HEK293 (cell line): ENCODE measurements at regions not wholly inside any gene's neighbourhood (a gene's known extent, or its start where the extent isn't known, plus 50 kb on each side); places are given as distances from the start of the nearest gene placed in this dataset.

ENCODE experiments used
- CTCF ChIP-seq: fragments of 450-650 bp; formaldehyde crosslinking; IDR thresholded peaks from 2 replicates; pipeline ENCODE4 v1.5.1; 2016; ENCODE audit warnings: missing biosample characterization, missing genetic modification characterization
- HOXD13 ChIP-seq: sonication (generic); formaldehyde crosslinking; IDR thresholded peaks from 2 replicates; pipeline ENCODE4 v1.8.0; 2022; ENCODE audit warnings: missing genetic modification reagents, borderline replicate concordance
- KLF9 ChIP-seq: fragments of 450-650 bp; formaldehyde crosslinking; IDR thresholded peaks from 2 replicates; pipeline ENCODE4 v1.5.1; 2016; ENCODE audit warnings: missing biosample characterization, missing genetic modification characterization, low read depth
- PBX3 ChIP-seq: sonication (generic); formaldehyde crosslinking; IDR thresholded peaks from 2 replicates; pipeline ENCODE4 v1.8.1; 2022; ENCODE audit warnings: mild to moderate bottlenecking, moderate library complexity, missing genetic modification reagents
- YY1 ChIP-seq: fragments of 450-650 bp; formaldehyde crosslinking; IDR thresholded peaks from 2 replicates; pipeline ENCODE4 v1.5.1; 2018; ENCODE audit warnings: missing biosample characterization, missing genetic modification characterization
- ZBTB7A ChIP-seq: fragments of 450-650 bp; formaldehyde crosslinking; IDR thresholded peaks from 2 replicates; pipeline ENCODE4 v1.5.1; 2016; ENCODE audit warnings: low read depth, missing biosample characterization, missing genetic modification characterization
- ZNF274 ChIP-seq, 2 experiments: fragments of 200-500 bp in 1 of 2; fragments of 450-650 bp in 1 of 2; sonication (Bioruptor generic) in 1 of 2; formaldehyde crosslinking in 1 of 2; IDR thresholded peaks; 2 replicates each; pipeline versions ENCODE4 v1.5.1 to v1.6.1; 2014 to 2016; ENCODE audit warnings: borderline replicate concordance in 1 of 2, inconsistent platforms in 1 of 2, low read length in 1 of 2, missing biosample characterization in 1 of 2, missing genetic modification characterization in 1 of 2

DNA sequence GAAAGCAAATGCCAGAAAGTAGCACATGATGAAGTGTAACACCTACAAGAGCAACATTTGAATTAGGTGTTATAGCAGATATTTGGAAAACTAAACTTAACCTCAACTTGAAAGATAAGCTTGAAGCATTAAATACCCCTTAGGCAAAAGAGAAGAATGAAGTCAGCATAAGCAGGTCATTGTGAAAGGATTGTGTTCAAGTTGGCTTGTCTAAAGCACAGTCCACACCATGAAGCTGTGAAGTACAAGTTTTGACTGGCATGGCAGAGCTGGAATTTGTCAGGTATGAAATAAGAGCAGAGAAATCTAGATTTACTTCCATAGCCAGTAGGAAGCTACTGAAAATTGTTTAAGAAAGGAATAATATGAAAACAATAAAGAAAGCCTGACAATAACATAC, 480.3 kb upstream of the POT1 start:
- TF ChIP-seq PBX3 (CRISPR knock-in tag): no peak
- no peak for TF ChIP-seq ZNF274 (IDR thresholded peaks at IDR 0.05; ENCODE audit: low read length)
- TF ChIP-seq ZNF274 (tag by site-specific recombination; IDR thresholded peaks at IDR 0.05; ENCODE audit: borderline replicate concordance): no peak
- no peak for TF ChIP-seq ZBTB7A (tag by site-specific recombination)
- TF ChIP-seq CTCF (tag by site-specific recombination): no peak
- no peak for TF ChIP-seq YY1 (tag by site-specific recombination)
- no peak for TF ChIP-seq KLF9 (tag by site-specific recombination)
- no peak for TF ChIP-seq HOXD13 (CRISPR knock-in tag)
